Activated CD4-positive, alpha-beta memory T cell treated with anti-CD3 and anti-CD28 coated beads for 36 hours (primary cell): ENCODE measurements at regions not wholly inside any gene's neighbourhood (a gene's known extent, or its start where the extent isn't known, plus 50 kb on each side); places are given as distances from the start of the nearest gene placed in this dataset.
"Not testable (repeated sequence)": the region's sequence is repeated elsewhere in the genome, so short reads cannot be mapped to it uniquely, and the experiment has no call there.

ENCODE experiments used
- CTCF ChIA-PET: fragments of 350-600 bp; sonication (Branson Sonifier 250); formaldehyde crosslinking; loops from one replicate; lab custom pipeline; 2021; ENCODE audit warnings: antibody characterized with exemption, inconsistent platforms; lab: Charles Lee
- POLR2A ChIA-PET: fragments of 350-600 bp; sonication (Branson Sonifier 250); formaldehyde crosslinking; loops from one replicate; lab custom pipeline; 2021; ENCODE audit warnings: antibody characterized with exemption; lab: Charles Lee
- DNase-seq: peaks from one replicate; pipeline ENCODE4 v3.0.0-alpha.2; 2020
- H3K27ac Mint-ChIP-seq: one replicate; pipeline ENCODE4 v1.8.0; 2021; ENCODE audit warnings: mixed read lengths
- H3K27me3 Mint-ChIP-seq: one replicate; pipeline ENCODE4 v1.8.0; 2021; ENCODE audit warnings: mixed read lengths
- H3K36me3 Mint-ChIP-seq: one replicate; pipeline ENCODE4 v1.8.0; 2021; ENCODE audit warnings: mixed read lengths
- H3K4me1 Mint-ChIP-seq: one replicate; pipeline ENCODE4 v1.8.0; 2021; ENCODE audit warnings: low read depth, mixed read lengths
- H3K4me3 Mint-ChIP-seq: one replicate; pipeline ENCODE4 v1.8.0; 2021; ENCODE audit warnings: mild to moderate bottlenecking, mixed read lengths
- H3K9me3 Mint-ChIP-seq: one replicate; pipeline ENCODE4 v1.8.0; 2021; ENCODE audit warnings: mixed read lengths
- intact Hi-C: fragments of 100-400 bp; cut with micrococcal nuclease; formaldehyde crosslinking; loops from one replicate; pipeline ENCODE4 v1.15.1; 2023

- ChIA-PET CTCF (no interaction called here), POLR2A (no interaction called here)
These were observed 1355.0 kb downstream of the OLFM4 start for GRCh38 chr13:54383604-54384003.

GRCh38 chr13:54387625-54388024, 1359.0 kb downstream of the OLFM4 start:
- DNase-seq: no peak
- Mint-ChIP-seq H3K27me3 (no peaks in the 10 kb centered on the region), H3K4me1 (no peaks in the 10 kb centered on the region), H3K36me3 (no peaks in the 10 kb centered on the region), H3K4me3 (no peak overlapping the region), H3K9me3 (peaks cover 8% of the 10 kb centered on the region), H3K27ac (no peak overlapping the region)
- ChIA-PET CTCF (no interaction called here), POLR2A (no interaction called here)
- intact Hi-C loops: no loop called here

More at GRCh38 chr13:54383604-54384003, 1355.0 kb downstream of the OLFM4 start:
- DNase-seq: no peak
- no peaks in the 10 kb centered on the region for H3K36me3 Mint-ChIP-seq
- H3K4me1 Mint-ChIP-seq: no peaks in the 10 kb centered on the region
- H3K9me3 Mint-ChIP-seq: peaks cover 11% of the 10 kb centered on the region
- intact Hi-C loops: no loop called here
- H3K27me3 Mint-ChIP-seq: no peaks in the 10 kb centered on the region
- H3K27ac Mint-ChIP-seq: no peak overlapping the region
- no peak overlapping the region for H3K4me3 Mint-ChIP-seq

- H3K4me1 Mint-ChIP-seq: no peaks in the 10 kb centered on the region
- ChIA-PET POLR2A (no interaction called here), CTCF (no interaction called here)
- DNase-seq: no peak
- peaks cover 11% of the 10 kb centered on the region for H3K9me3 Mint-ChIP-seq
- H3K27ac Mint-ChIP-seq: no peak overlapping the region
- H3K27me3 Mint-ChIP-seq: no peaks in the 10 kb centered on the region
- no peaks in the 10 kb centered on the region for H3K36me3 Mint-ChIP-seq
- no peak overlapping the region for H3K4me3 Mint-ChIP-seq
- intact Hi-C loops: no loop called here
These were observed 1362.2 kb downstream of the OLFM4 start for GRCh38 chr13:54390841-54391240.

GRCh38 chr13:54394085-54394700, 1365.6 kb downstream of the OLFM4 start:
- DNase-seq: no peak
- intact Hi-C loops: no loop called here
- Mint-ChIP-seq H3K4me3 (no peak overlapping the region), H3K36me3 (no peaks in the 10 kb centered on the region), H3K9me3 (peaks cover 11% of the 10 kb centered on the region), H3K27ac (no peak overlapping the region), H3K4me1 (no peaks in the 10 kb centered on the region), H3K27me3 (no peaks in the 10 kb centered on the region)
- ChIA-PET CTCF (no interaction called here), POLR2A (no interaction called here)

- DNase-seq: no peak
- CTCF ChIA-PET: no interaction called here
- POLR2A ChIA-PET: no interaction called here
- no peaks in the 10 kb centered on the region for H3K27me3 Mint-ChIP-seq
- intact Hi-C loops: no loop called here
- peaks cover 13% of the 10 kb centered on the region for H3K9me3 Mint-ChIP-seq
- H3K4me3 Mint-ChIP-seq: no peak overlapping the region
- H3K36me3 Mint-ChIP-seq: no peaks in the 10 kb centered on the region
- H3K4me1 Mint-ChIP-seq: no peaks in the 10 kb centered on the region
- H3K27ac Mint-ChIP-seq: no peak overlapping the region
These were observed 1366.3 kb downstream of the OLFM4 start for GRCh38 chr13:54394908-54395307.

GRCh38 chr13:54402495-54402894, 1373.9 kb downstream of the OLFM4 start:
- Mint-ChIP-seq H3K27ac (no peak overlapping the region), H3K4me1 (no peaks in the 10 kb centered on the region), H3K4me3 (no peak overlapping the region), H3K9me3 (peaks cover 12% of the 10 kb centered on the region), H3K27me3 (no peaks in the 10 kb centered on the region), H3K36me3 (no peaks in the 10 kb centered on the region)
- DNase-seq: no peak
- POLR2A ChIA-PET: no interaction called here
- intact Hi-C loops: no loop called here
- CTCF ChIA-PET: no interaction called here

GRCh38 chr13:54415753-54416366, 1387.2 kb downstream of the OLFM4 start:
- H3K27ac Mint-ChIP-seq: no peak overlapping the region
- peaks cover 13% of the 10 kb centered on the region for H3K9me3 Mint-ChIP-seq
- H3K36me3 Mint-ChIP-seq: no peaks in the 10 kb centered on the region
- POLR2A ChIA-PET: no interaction called here
- no peak overlapping the region for H3K4me3 Mint-ChIP-seq
- DNase-seq: no peak
- CTCF ChIA-PET: no interaction called here
- no peaks in the 10 kb centered on the region for H3K4me1 Mint-ChIP-seq
- H3K27me3 Mint-ChIP-seq: no peaks in the 10 kb centered on the region
- intact Hi-C loops: no loop called here

GRCh38 chr13:54422946-54423345, 1394.3 kb downstream of the OLFM4 start:
- H3K27me3 Mint-ChIP-seq, intact Hi-C loops, DNase-seq, CTCF ChIA-PET, H3K27ac Mint-ChIP-seq, H3K9me3 Mint-ChIP-seq, H3K36me3 Mint-ChIP-seq, POLR2A ChIA-PET, H3K4me3 Mint-ChIP-seq, H3K4me1 Mint-ChIP-seq: not testable (repeated sequence)

- no peak overlapping the region for H3K4me3 Mint-ChIP-seq
- CTCF ChIA-PET: no interaction called here
- H3K27me3 Mint-ChIP-seq: no peaks in the 10 kb centered on the region
- no peaks in the 10 kb centered on the region for H3K4me1 Mint-ChIP-seq
- H3K27ac Mint-ChIP-seq: no peak overlapping the region
- no peaks in the 10 kb centered on the region for H3K36me3 Mint-ChIP-seq
- intact Hi-C loops: no loop called here
- POLR2A ChIA-PET: no interaction called here
- H3K9me3 Mint-ChIP-seq: peaks cover 6% of the 10 kb centered on the region
- no peak for DNase-seq
These were observed 1395.7 kb downstream of the OLFM4 start for GRCh38 chr13:54424344-54424743.

GRCh38 chr13:54433493-54434206, 1405.0 kb downstream of the OLFM4 start:
- POLR2A ChIA-PET: no interaction called here
- Mint-ChIP-seq H3K9me3 (peaks cover 9% of the 10 kb centered on the region), H3K36me3 (no peaks in the 10 kb centered on the region), H3K27me3 (no peaks in the 10 kb centered on the region), H3K4me1 (no peaks in the 10 kb centered on the region), H3K4me3 (no peak overlapping the region), H3K27ac (no peak overlapping the region)
- CTCF ChIA-PET: no interaction called here
- intact Hi-C loops: no loop called here
- no peak for DNase-seq

GRCh38 chr13:54440853-54441400, 1412.3 kb downstream of the OLFM4 start:
- H3K27me3 Mint-ChIP-seq, H3K27ac Mint-ChIP-seq, DNase-seq, H3K4me1 Mint-ChIP-seq, intact Hi-C loops, H3K4me3 Mint-ChIP-seq, H3K36me3 Mint-ChIP-seq, POLR2A ChIA-PET, CTCF ChIA-PET: not testable (repeated sequence)
- peaks cover 16% of the 10 kb centered on the region for H3K9me3 Mint-ChIP-seq

GRCh38 chr13:54445453-54445852, 1416.8 kb downstream of the OLFM4 start:
- Mint-ChIP-seq H3K4me1 (no peaks in the 10 kb centered on the region), H3K27me3 (no peaks in the 10 kb centered on the region), H3K27ac (no peak overlapping the region), H3K9me3 (peaks cover 15% of the 10 kb centered on the region), H3K36me3 (no peaks in the 10 kb centered on the region), H3K4me3 (no peak overlapping the region)
- ChIA-PET POLR2A (no interaction called here), CTCF (no interaction called here)
- intact Hi-C loops: no loop called here
- no peak for DNase-seq
